Peyer's patch (tissue), 4 donors: ENCODE measurements at regions not wholly inside any gene's neighbourhood (a gene's known extent, or its start where the extent isn't known, plus 50 kb on each side); places are given as distances from the start of the nearest gene placed in this dataset.
A peak's percentile ranks its signal among the peaks of the same experiment; 100 is the strongest.

Source experiments
- DNase-seq, 3 donors: peaks; one replicate each; pipeline ENCODE4 v3.0.0-alpha.2; 2017 to 2019
- H3K27ac ChIP-seq, 4 donors: fragments of 200-600 bp; sonication (generic); one replicate each; pipeline ENCODE4 v1.5.1; 2016 to 2019
- H3K27me3 ChIP-seq, 2 donors: fragments of 200-600 bp; sonication (generic); one replicate each; pipeline ENCODE4 v1.5.1; 2019
- H3K36me3 ChIP-seq, 3 donors: fragments of 200-600 bp; sonication (generic); one replicate each; pipeline ENCODE4 v1.5.1; 2016 to 2019
- H3K4me1 ChIP-seq, 4 donors: fragments of 200-600 bp; sonication (generic); one replicate each; pipeline ENCODE4 v1.5.1; 2016 to 2019
- H3K4me3 ChIP-seq, 4 donors: fragments of 200-600 bp; sonication (generic); 1 replicate in 3 of 4; 2 replicates in 1 of 4; pipeline ENCODE4 v1.5.1; 2016 to 2019; ENCODE audit warnings: mild to moderate bottlenecking in 1 of 4
- H3K9me3 ChIP-seq, 4 donors: fragments of 200-600 bp; sonication (generic); one replicate each; pipeline ENCODE4 v1.5.1; 2016 to 2019; ENCODE audit warnings: mild to moderate bottlenecking in 1 of 4
- POLR2A ChIP-seq, 2 donors: fragments of 450-650 bp; IDR thresholded peaks; one replicate each; pipeline ENCODE4 v1.5.1; 2017; ENCODE audit warnings: antibody characterized with exemption in 2 of 2, mild to moderate bottlenecking in 2 of 2, moderate library complexity in 2 of 2
- TF ChIP-seq, protein P1 (sequence below), 6 experiments: fragments of 450-650 bp in 4 of 6; fragments of 200-600 bp in 2 of 6; sonication (generic) in 1 of 6; IDR thresholded peaks; one replicate each; pipeline ENCODE4 v1.5.1; 2017 to 2019; ENCODE audit warnings: antibody characterized with exemption in 6 of 6, mild to moderate bottlenecking in 3 of 6, moderate library complexity in 1 of 6

DNA sequence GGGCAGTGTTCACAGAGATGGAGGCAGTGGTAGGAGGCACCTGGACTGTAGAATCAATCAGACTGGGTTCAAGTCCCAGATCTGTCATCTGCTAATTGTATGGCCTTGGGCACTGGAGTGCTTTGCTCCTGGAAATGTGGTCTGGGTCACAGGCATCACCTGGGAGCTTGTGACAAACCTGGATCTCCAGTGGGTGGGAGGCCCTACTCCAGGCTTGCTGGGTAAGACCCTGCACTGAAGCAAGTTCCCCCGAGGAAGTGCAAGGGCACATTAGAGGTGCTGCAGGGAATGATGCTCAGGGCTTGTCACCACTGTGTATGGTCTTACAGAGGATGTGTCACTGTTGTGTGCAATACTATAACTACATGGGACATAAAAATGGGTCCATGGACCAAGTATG is 220.5 kb upstream of the ID2 start:
- peak in 1 of 3 donors; percentile 9 for DNase-seq
- H3K36me3 ChIP-seq, result no peaks in the 10 kb centered on the region
- peaks cover 0 to 12% (median 5%) of the 10 kb centered on the region in 4 donors for H3K4me1 ChIP-seq
- H3K27me3 ChIP-seq, result no peaks in the 10 kb centered on the region
- no peak overlapping the region for H3K27ac ChIP-seq
- TF ChIP-seq, protein P1, sequence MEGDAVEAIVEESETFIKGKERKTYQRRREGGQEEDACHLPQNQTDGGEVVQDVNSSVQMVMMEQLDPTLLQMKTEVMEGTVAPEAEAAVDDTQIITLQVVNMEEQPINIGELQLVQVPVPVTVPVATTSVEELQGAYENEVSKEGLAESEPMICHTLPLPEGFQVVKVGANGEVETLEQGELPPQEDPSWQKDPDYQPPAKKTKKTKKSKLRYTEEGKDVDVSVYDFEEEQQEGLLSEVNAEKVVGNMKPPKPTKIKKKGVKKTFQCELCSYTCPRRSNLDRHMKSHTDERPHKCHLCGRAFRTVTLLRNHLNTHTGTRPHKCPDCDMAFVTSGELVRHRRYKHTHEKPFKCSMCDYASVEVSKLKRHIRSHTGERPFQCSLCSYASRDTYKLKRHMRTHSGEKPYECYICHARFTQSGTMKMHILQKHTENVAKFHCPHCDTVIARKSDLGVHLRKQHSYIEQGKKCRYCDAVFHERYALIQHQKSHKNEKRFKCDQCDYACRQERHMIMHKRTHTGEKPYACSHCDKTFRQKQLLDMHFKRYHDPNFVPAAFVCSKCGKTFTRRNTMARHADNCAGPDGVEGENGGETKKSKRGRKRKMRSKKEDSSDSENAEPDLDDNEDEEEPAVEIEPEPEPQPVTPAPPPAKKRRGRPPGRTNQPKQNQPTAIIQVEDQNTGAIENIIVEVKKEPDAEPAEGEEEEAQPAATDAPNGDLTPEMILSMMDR (IDR thresholded peaks at IDR 0.05), result no peak
- no peak for TF ChIP-seq POLR2A (IDR thresholded peaks at IDR 0.05)
- no peaks in the 10 kb centered on the region for H3K9me3 ChIP-seq
- H3K4me3 ChIP-seq, result no peak overlapping the region

DNA sequence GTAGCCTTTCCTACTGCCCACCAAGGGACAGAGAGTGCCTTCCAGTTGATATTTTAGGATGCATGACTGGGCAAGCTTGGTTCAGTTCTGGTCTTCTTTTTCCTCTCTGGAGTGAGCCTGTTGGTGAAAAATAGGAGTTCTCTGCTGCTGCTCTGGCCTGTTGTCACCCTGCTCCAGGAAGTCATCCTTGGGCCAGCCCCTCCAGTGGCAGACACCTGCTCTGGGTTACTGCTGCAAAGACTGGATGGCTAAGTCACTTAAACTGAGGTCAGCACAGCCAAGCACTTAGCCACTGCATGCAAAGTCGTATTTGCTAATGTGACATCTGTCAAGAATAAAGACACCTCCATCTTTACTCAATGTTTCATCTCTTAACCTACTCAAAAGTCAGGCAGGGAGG is 219.6 kb upstream of the ID2 start:
- DNase-seq, result peak in 1 of 3 donors; percentile 19
- H3K36me3 ChIP-seq, result no peaks in the 10 kb centered on the region
- no peak for TF ChIP-seq POLR2A (IDR thresholded peaks at IDR 0.05)
- TF ChIP-seq, protein P1 (IDR thresholded peaks at IDR 0.05), result no peak
- H3K27ac ChIP-seq, result no peak overlapping the region
- no peak overlapping the region for H3K4me3 ChIP-seq
- H3K4me1 ChIP-seq, result peaks cover 0 to 4% (median 2%) of the 10 kb centered on the region in 4 donors
- H3K9me3 ChIP-seq, result no peaks in the 10 kb centered on the region
- no peaks in the 10 kb centered on the region for H3K27me3 ChIP-seq

DNA sequence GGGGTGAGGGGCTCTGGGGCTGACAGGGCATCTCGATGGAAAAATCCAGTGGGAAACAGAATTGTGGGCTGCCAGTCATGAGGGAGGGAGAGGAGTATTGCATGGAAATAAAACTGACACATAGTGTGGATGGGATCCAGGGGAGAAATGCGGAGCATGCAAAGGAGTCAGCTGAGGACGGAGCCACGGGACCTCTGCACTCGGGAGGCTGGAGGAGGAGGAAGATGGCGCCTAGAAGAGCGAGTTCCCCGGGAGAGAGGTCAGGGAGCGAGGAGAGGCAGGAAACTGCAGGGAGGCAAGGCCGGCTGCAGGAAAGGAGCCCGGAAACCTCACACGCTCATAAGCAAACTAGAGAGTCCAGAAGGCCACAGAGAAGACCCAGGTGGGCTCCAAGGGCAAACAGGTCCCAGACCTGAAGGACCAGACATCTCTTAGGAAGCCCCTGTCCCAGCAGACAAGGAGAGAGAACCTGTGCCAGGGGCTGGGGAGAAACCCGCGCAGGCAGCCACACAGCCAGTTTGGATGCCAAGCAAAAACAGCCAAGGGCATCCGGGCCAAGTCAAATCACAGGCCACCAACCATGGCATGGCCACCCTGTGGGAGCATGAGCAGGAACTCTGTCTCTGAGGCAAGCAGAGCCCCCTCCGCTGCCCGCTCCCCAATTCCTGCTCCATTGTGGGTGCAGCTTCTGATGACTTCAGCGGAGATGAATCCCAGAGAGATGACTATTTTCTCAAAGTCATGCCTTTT is 218.8 kb upstream of the ID2 start:
- peak in 1 of 3 donors; percentile 43 for DNase-seq
- Histone ChIP-seq H3K9me3 (no peaks in the 10 kb centered on the region), H3K4me1 (peaks cover 0 to 3% (median 0%) of the 10 kb centered on the region in 4 donors), H3K27ac (no peak overlapping the region), H3K36me3 (no peaks in the 10 kb centered on the region), H3K27me3 (no peaks in the 10 kb centered on the region), H3K4me3 (no peak overlapping the region)
- TF ChIP-seq, protein P1 (IDR thresholded peaks at IDR 0.05), result no peak
- no peak for TF ChIP-seq POLR2A (IDR thresholded peaks at IDR 0.05)

DNA sequence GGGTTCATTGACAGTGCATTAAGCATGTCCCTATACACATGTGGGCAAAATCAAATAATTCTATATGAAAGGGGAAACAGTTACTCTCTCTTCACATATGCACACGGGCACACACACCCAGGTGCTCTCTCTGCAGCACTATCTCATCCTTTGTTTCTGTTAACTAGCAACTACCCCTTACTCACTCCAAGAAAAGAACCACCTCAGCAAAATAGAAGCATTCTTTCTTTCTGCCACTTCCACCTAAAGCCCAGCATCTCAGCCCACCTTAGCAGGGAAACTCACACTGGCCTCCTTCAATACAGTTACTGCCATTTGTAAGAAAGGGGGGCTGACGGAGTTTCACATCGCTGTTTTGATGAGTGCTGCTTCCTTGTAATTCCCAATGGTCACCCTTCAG is 216.3 kb upstream of the ID2 start:
- no peaks in the 10 kb centered on the region for H3K9me3 ChIP-seq
- no peaks in the 10 kb centered on the region for H3K36me3 ChIP-seq
- H3K4me3 ChIP-seq, result no peak overlapping the region
- H3K4me1 ChIP-seq, result no peaks in the 10 kb centered on the region
- H3K27me3 ChIP-seq, result no peaks in the 10 kb centered on the region
- H3K27ac ChIP-seq, result no peak overlapping the region
- TF ChIP-seq POLR2A (IDR thresholded peaks at IDR 0.05), result no peak
- TF ChIP-seq, protein P1 (IDR thresholded peaks at IDR 0.05), result no peak
- peak in 1 of 3 donors; percentile 1 for DNase-seq

DNA sequence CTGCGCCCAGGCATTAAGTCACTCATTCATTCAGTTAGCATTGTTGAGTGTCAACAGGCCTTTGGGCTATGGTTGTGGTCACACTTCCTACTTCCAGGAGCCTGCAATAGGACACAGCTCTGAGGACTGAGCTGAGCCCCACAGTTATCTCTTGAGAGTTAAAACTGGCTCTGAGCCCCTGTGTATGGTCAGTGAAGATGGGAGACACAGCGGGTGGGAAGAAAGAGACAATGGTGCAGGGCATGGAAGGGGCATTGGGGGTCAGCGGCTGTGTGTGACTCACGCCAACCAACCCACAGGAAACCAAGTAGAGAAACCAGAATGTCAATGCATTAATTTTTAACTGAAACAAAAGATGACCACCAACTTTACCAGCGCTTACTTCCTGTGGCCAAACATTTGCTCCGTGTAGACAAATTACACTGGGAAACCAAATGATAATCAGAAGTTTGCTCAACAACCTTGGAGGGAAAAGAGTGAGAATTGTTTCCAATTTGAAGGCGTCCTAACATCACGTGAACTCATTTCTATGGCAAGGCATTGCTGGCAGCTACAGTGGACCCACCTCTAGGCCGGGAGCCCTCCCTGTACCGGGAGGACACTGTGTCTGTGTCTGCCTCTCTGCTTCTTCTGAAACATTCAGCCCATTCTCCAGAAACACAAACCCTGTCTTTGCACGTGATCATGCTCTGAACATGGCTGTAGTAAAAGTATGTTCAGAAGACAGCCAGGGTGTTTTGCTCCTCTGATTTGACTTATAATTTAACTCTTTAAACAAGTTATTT is 212.0 kb upstream of the ID2 start:
- Histone ChIP-seq H3K9me3 (no peaks in the 10 kb centered on the region), H3K36me3 (no peaks in the 10 kb centered on the region), H3K4me3 (no peak overlapping the region), H3K27ac (no peak overlapping the region), H3K27me3 (no peaks in the 10 kb centered on the region), H3K4me1 (peaks cover 2 to 11% (median 5%) of the 10 kb centered on the region in 4 donors)
- DNase-seq, result peak in 1 of 3 donors; percentile 32
- TF ChIP-seq, protein P1 (IDR thresholded peaks at IDR 0.05), result no peak
- no peak for TF ChIP-seq POLR2A (IDR thresholded peaks at IDR 0.05)
